ENCODE measurements at regions not wholly inside any gene's neighbourhood (a gene's known extent, or its start where the extent isn't known, plus 50 kb on each side); places are given as distances from the start of the nearest gene placed in this dataset.

DNA sequence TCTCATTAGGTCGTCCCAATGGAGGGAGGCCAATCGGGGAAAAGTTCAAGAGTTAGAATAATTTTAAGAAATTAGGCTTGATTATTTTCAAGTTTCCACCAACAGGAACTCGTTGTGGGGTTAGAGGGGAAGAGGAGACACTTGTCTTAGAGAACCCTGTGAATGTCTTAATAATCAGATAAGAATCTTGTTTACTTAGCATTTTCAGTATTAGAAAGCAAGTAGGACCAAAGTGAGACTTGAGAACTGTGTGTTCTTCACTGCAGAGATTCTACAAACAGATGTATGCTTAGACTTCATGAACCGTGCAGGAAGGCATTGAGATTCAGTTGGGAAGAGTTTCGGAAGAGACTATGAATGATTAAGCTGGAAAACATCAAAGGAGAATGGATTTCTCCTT, 69.0 kb upstream of the HMHB1 start:
- TF ChIP-seq POLR2A (IDR thresholded peaks at IDR 0.05) (no peak), CTCF (IDR thresholded peaks at IDR 0.05 in 8 of 11, conservative IDR thresholded peaks at IDR 0.05 in 3 of 11) (no peak)

Measured in spleen (tissue), 7 donors.